Astrocyte (in vitro differentiated cells and primary cell): ENCODE measurements at regions not wholly inside any gene's neighbourhood (a gene's known extent, or its start where the extent isn't known, plus 50 kb on each side); places are given as distances from the start of the nearest gene placed in this dataset.

Source experiments
- CTCF ChIP-seq: IDR thresholded peaks from 2 replicates; pipeline ENCODE4 v1.5.1; 2011; ENCODE audit warnings: low read depth, mild to moderate bottlenecking, inconsistent platforms, low read length, moderate library complexity; ENCODE audit not compliant: insufficient read depth
- EZH2 ChIP-seq: IDR thresholded peaks from 2 replicates; pipeline ENCODE4 v1.6.1; 2012; ENCODE audit warnings: mild to moderate bottlenecking, low read length, inconsistent platforms; ENCODE audit not compliant: insufficient read depth

GRCh38 chr3:105274958-105275357 is 91.8 kb upstream of the ALCAM start:
- TF ChIP-seq CTCF = no peak
- TF ChIP-seq EZH2 = no peak
